Tibial nerve (tissue), 4 donors: ENCODE measurements at regions not wholly inside any gene's neighbourhood (a gene's known extent, or its start where the extent isn't known, plus 50 kb on each side); places are given as distances from the start of the nearest gene placed in this dataset.

Source experiments
- DNase-seq, 2 donors: peaks; one replicate each; pipeline ENCODE4 v3.0.0-alpha.2; 2019; ENCODE audit warnings: low spot score in 2 of 2
- H3K27ac ChIP-seq, 4 donors: fragments of 200-600 bp; sonication (generic) in 3 of 4; one replicate each; pipeline ENCODE4 v1.5.1; 2017 to 2019; ENCODE audit warnings: mild to moderate bottlenecking in 1 of 4
- H3K27me3 ChIP-seq, 2 donors: fragments of 200-600 bp; sonication (generic) in 1 of 2; one replicate each; pipeline versions ENCODE4 v1.5.1 to v1.6.0; 2017 to 2019
- H3K36me3 ChIP-seq, 3 donors: fragments of 200-600 bp; sonication (generic); one replicate each; pipeline ENCODE4 v1.5.1; 2018 to 2019
- H3K4me1 ChIP-seq, 4 donors: fragments of 200-600 bp; sonication (generic) in 3 of 4; one replicate each; pipeline ENCODE4 v1.5.1; 2017 to 2019
- H3K4me3 ChIP-seq, 4 donors: fragments of 200-600 bp; sonication (generic) in 3 of 4; one replicate each; pipeline ENCODE4 v1.5.1; 2017 to 2019; ENCODE audit warnings: mild to moderate bottlenecking in 1 of 4, moderate library complexity in 1 of 4
- H3K9me3 ChIP-seq, 4 donors: fragments of 200-600 bp; sonication (generic) in 3 of 4; one replicate each; pipeline ENCODE4 v1.5.1; 2017 to 2019
- CTCF ChIP-seq, 5 experiments: fragments of 200-600 bp in 3 of 5; fragments of 450-650 bp in 2 of 5; sonication (generic) in 3 of 5; IDR thresholded peaks; one replicate each; pipeline ENCODE4 v1.5.1; 2016 to 2019; ENCODE audit warnings: antibody characterized with exemption in 5 of 5, mild to moderate bottlenecking in 3 of 5, moderate library complexity in 2 of 5
- EP300 ChIP-seq, 2 donors: sonication (generic); formaldehyde crosslinking; IDR thresholded peaks; one replicate each; pipeline ENCODE4 v1.6.1; 2017; ENCODE audit warnings: antibody characterized with exemption in 2 of 2, mild to moderate bottlenecking in 1 of 2
- POLR2A ChIP-seq, 2 donors: fragments of 450-650 bp; IDR thresholded peaks; one replicate each; pipeline ENCODE4 v1.6.1; 2017; ENCODE audit warnings: antibody characterized with exemption in 2 of 2, mild to moderate bottlenecking in 2 of 2, moderate library complexity in 2 of 2
- WGBS, 2 donors: methylation state at CpG; one replicate each; pipeline ENCODE4 v1.1.5; 2018; 5-methylcytosine and 5-hydroxymethylcytosine counted together

GRCh38 chr5:7210549-7210948, 185.4 kb upstream of the ADCY2 start:
- WGBS, 2 donors: 74 to 90% methylated on average over 2 of the region's 2 CpGs
- H3K9me3 ChIP-seq: no peaks in the 10 kb centered on the region
- no peak for TF ChIP-seq POLR2A (IDR thresholded peaks at IDR 0.05)

GRCh38 chr5:7213525-7213924, 182.4 kb upstream of the ADCY2 start:
- H3K27ac ChIP-seq: no peak overlapping the region
- WGBS, 2 donors: 91 to 96% methylated on average over 5 of the region's 5 CpGs
- H3K4me3 ChIP-seq: no peak overlapping the region
- no peaks in the 10 kb centered on the region for H3K36me3 ChIP-seq
- H3K9me3 ChIP-seq: no peaks in the 10 kb centered on the region
- H3K27me3 ChIP-seq: no peaks in the 10 kb centered on the region
- H3K4me1 ChIP-seq: no peaks in the 10 kb centered on the region
- DNase-seq: no peak
- TF ChIP-seq POLR2A (IDR thresholded peaks at IDR 0.05) (no peak), CTCF (IDR thresholded peaks at IDR 0.05) (no peak), EP300 (IDR thresholded peaks at IDR 0.05) (no peak)

More at GRCh38 chr5:7210549-7210948, 185.4 kb upstream of the ADCY2 start:
- no peak overlapping the region for H3K4me3 ChIP-seq
- H3K27me3 ChIP-seq: no peaks in the 10 kb centered on the region
- no peak for DNase-seq
- H3K4me1 ChIP-seq: no peaks in the 10 kb centered on the region
- H3K27ac ChIP-seq: no peak overlapping the region
- no peaks in the 10 kb centered on the region for H3K36me3 ChIP-seq

- Histone ChIP-seq H3K27me3 (no peaks in the 10 kb centered on the region), H3K4me3 (no peak overlapping the region), H3K27ac (no peak overlapping the region), H3K9me3 (no peaks in the 10 kb centered on the region), H3K36me3 (no peaks in the 10 kb centered on the region), H3K4me1 (no peaks in the 10 kb centered on the region)
- no peak for DNase-seq
- TF ChIP-seq CTCF (IDR thresholded peaks at IDR 0.05): no peak
- WGBS, 2 donors: 81 to 83% methylated on average over 7 of the region's 7 CpGs
These were observed 181.0 kb upstream of the ADCY2 start for GRCh38 chr5:7214906-7215416.

GRCh38 chr5:7218141-7218540, 177.8 kb upstream of the ADCY2 start:
- H3K4me1 ChIP-seq: no peaks in the 10 kb centered on the region
- 71 to 76% methylated on average over 2 of the region's 2 CpGs for WGBS, 2 donors
- no peaks in the 10 kb centered on the region for H3K36me3 ChIP-seq
- DNase-seq: no peak
- H3K27me3 ChIP-seq: no peaks in the 10 kb centered on the region
- H3K9me3 ChIP-seq: no peaks in the 10 kb centered on the region
- no peak overlapping the region for H3K27ac ChIP-seq
- no peak for TF ChIP-seq CTCF (IDR thresholded peaks at IDR 0.05)
- no peak overlapping the region for H3K4me3 ChIP-seq

- TF ChIP-seq CTCF (IDR thresholded peaks at IDR 0.05) (no peak), POLR2A (IDR thresholded peaks at IDR 0.05) (no peak), EP300 (IDR thresholded peaks at IDR 0.05) (no peak)
- 61 to 80% methylated on average over 4 of the region's 4 CpGs for WGBS, 2 donors
- no peaks in the 10 kb centered on the region for H3K36me3 ChIP-seq
- DNase-seq: no peak
- no peak overlapping the region for H3K27ac ChIP-seq
- H3K27me3 ChIP-seq: no peaks in the 10 kb centered on the region
- H3K4me3 ChIP-seq: no peak overlapping the region
- H3K9me3 ChIP-seq: no peaks in the 10 kb centered on the region
- H3K4me1 ChIP-seq: no peaks in the 10 kb centered on the region
These were observed 175.8 kb upstream of the ADCY2 start for GRCh38 chr5:7220156-7220555.

- 88% methylated on average over 3 of the region's 3 CpGs for WGBS, 2 donors
- H3K4me3 ChIP-seq: no peak overlapping the region
These were observed 174.9 kb upstream of the ADCY2 start for GRCh38 chr5:7221041-7221440.

More at GRCh38 chr5:7221041-7221440, 174.9 kb upstream of the ADCY2 start:
- no peak for DNase-seq
- H3K27me3 ChIP-seq: no peaks in the 10 kb centered on the region
- no peaks in the 10 kb centered on the region for H3K4me1 ChIP-seq
- H3K27ac ChIP-seq: no peak overlapping the region
- H3K36me3 ChIP-seq: no peaks in the 10 kb centered on the region
- H3K9me3 ChIP-seq: no peaks in the 10 kb centered on the region
- TF ChIP-seq POLR2A (IDR thresholded peaks at IDR 0.05) (no peak), CTCF (IDR thresholded peaks at IDR 0.05) (no peak), EP300 (IDR thresholded peaks at IDR 0.05) (no peak)
